Suppressor macrophage (primary cell): ENCODE measurements at regions not wholly inside any gene's neighbourhood (a gene's known extent, or its start where the extent isn't known, plus 50 kb on each side); places are given as distances from the start of the nearest gene placed in this dataset.

Experiments used
- DNase-seq, 4 experiments: peaks; one replicate each; pipeline ENCODE4 v3.0.0-alpha.2; 2020 to 2022

- no peak for DNase-seq
These were observed 72.8 kb upstream of the MC4R start for GRCh38 chr18:60445341-60445740.

DNA sequence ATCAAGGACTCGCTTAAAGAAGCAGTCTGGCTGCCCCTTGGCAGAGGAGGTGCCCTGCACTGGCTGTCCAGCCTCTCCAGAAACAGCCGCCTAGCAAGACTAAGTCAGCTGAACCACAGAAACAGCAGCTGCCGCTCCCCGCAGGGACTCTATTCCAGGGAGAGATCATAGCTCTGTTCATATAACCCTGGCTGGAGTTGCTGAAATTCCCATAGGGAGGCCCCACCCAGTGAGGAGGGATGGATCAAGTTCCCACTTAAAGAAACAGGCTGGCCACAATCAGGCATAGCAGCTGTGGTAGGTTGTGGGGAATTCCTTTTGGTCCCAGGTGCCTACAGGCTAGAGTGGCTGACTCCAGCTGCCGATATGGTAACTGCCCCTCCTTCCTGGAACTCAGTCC is 74.2 kb upstream of the MC4R start:
- no peak for DNase-seq

- no peak for DNase-seq
These were observed 76.1 kb upstream of the MC4R start for GRCh38 chr18:60448487-60449267.

DNA sequence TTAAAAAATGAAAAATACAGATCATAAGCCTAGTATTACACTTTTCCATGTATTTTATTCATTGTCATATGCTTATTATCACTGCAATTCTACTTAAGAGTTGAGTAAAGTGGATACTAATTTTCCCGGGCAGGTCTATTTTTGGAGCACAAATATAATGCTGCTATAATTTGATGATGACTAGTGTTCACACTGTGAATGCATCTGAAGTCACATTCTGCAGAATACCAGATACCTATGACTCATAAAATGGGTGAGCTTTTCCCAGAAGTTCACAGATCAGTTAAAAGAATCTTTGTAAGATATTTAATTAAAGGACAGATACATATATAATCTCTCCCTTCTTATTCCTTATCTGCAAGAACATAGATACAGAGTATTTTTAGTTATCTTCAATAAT is 79.8 kb upstream of the MC4R start:
- no peak for DNase-seq

GRCh38 chr18:60466677-60467076 is 94.1 kb upstream of the MC4R start:
- DNase-seq, result no peak

- no peak for DNase-seq
These were observed 97.0 kb upstream of the MC4R start for GRCh38 chr18:60469387-60470100.

- no peak for DNase-seq
These were observed 99.1 kb upstream of the MC4R start for GRCh38 chr18:60471652-60472051.

DNA sequence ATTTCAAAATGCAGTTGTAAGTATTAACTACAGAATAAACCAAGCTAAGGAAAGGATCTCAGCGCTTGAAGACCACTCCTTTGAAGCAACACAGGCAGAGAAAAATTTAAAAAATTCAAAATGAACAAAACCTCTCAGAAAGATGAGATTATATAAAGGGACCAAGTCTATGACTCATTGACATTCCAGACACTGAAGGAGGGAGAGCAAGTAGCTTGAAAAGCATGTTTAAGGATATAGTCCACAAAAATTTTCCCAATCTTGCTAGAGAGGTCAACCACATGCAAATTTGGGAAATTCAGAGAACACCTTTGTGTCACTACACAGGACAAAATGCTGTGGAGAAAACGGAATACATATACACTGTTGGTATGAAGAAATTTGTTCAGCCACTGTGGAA is 112.6 kb upstream of the MC4R start:
- DNase-seq, result no peak

GRCh38 chr18:60493066-60493465 is 120.5 kb upstream of the MC4R start:
- DNase-seq, result no peak

DNA sequence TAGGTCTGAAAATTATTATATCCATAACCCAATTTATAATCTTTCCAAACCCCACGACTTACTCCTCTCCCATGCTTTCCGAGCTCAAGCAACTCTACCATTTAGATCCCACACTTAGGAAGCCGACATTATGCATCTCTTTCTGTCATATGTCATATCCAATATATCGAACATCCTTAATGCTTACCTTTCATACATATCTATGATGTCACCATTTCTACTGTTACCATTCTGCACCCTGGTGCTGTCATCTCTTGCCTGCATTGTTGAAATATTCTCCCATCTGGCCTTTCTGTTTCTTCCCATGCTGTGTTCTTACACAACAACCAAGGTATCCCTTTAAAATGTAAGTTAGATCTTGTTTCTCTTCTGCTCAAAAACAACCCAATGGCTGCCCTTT is 127.1 kb upstream of the MC4R start:
- no peak for DNase-seq

GRCh38 chr18:60500960-60501359 is 128.4 kb upstream of the MC4R start:
- DNase-seq, result no peak

DNA sequence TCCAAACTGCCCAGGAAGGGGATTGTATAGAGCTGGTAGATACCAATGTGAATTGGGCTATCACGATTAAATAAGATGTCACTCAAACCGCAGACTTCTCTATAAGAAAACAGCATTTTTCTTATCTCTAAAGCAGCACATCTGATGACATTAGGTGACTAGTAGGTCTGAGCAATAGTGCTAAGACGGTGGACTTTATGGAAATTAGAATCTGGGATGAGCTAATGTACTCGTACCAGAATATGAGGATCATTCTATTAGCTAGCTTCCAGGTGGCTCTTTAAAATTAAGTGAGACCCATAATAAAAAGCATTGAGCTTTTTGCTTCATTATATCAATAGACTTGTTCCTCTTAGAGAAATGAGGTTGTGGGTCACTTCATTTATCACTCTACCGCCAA is 130.0 kb upstream of the MC4R start:
- no peak for DNase-seq

- no peak for DNase-seq
These were observed 130.6 kb upstream of the MC4R start for GRCh38 chr18:60503199-60503598.

GRCh38 chr18:60506190-60506589 is 133.6 kb upstream of the MC4R start:
- no peak for DNase-seq

DNA sequence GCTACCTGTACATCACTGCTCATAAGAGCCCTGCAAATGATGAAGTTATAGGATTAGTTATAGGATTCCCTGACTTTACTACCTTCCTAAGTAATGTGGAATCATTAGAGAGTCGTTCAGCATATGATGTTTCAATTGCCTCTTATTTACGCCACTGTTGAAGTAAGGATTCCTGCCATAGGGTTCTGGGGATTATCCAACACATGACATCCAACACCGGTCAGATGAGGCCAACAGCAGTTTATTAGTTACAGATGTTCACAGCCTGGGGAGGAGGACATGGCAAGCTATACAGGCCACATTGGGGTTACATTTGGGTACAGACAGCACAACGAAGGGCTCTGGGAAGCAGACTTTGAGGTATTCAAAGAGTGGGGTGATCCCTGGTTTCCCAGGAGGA is 134.1 kb upstream of the MC4R start:
- no peak for DNase-seq

DNA sequence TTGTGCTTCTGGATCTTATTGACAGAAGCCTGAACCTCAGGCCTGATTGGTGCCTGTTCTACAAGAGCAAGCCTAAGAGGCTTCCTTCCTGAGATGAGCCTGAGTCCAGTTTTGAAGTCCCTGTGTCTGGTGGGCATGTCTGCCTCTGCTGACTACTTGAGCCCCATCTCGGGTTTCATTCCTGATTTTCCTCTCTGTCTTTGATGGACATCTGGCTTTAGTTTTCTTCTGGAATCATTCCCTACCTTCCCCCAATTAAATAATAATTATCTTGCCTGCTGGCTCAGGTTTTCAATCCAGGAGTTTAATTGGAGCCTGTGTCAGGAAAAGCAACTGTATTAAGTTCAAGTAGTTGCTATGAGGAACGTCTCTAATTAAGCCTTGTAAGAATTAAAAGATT is 135.5 kb upstream of the MC4R start:
- DNase-seq, result no peak

DNA sequence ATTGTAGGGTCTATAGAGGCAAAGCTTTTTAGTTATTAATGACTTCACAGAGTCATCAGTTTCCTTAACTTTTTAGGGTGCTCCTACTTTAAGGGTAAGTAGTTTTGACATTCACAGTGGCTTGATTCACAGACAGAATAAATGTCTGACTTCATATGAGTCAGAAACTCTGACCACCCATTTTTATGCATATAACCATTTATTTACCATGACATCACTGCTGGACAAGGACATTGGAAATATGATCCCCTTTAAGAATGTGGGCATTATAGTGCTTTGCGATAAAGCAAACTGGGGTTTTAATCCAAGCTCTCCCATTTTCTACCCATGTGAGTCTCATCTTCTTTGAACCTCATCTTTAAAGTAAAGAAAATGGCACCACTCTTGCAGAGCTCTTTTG is 162.0 kb upstream of the MC4R start:
- DNase-seq, result no peak

DNA sequence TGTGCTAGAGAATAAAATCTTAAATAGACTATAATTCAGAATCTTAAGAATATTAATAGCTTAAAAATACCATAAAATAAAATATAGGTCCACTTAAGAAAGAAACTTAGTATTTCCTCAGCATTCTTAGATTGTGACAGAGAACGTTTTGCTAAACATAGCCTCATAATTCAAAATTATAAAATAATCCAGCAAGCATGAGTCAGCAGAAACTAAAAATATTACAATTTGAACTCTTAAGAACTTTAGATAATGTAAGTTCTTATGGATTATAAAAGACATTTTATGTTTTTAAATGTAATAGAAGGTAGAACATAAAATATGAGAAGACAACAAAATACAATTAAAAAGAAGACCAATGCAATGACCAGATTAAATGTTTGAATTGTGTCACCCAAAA is 164.5 kb upstream of the MC4R start:
- no peak for DNase-seq

DNA sequence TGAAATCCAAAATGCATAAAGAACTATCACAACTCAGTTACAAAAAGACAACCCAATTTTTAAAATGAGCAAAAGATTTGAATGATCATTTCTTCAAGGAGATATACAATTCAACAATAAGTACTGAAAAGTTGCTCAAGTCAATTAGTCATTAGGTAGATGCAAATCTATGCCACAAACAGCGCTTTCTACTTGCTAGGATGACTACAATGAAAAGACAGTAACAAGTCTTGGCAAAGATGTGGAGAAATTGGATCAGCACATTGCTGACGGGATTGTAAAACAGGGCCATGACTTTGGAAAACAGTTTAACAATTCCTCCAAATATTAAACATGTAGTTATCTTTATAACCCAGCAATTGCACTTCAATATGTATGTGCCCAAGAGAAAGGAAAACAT is 166.3 kb upstream of the MC4R start:
- no peak for DNase-seq

DNA sequence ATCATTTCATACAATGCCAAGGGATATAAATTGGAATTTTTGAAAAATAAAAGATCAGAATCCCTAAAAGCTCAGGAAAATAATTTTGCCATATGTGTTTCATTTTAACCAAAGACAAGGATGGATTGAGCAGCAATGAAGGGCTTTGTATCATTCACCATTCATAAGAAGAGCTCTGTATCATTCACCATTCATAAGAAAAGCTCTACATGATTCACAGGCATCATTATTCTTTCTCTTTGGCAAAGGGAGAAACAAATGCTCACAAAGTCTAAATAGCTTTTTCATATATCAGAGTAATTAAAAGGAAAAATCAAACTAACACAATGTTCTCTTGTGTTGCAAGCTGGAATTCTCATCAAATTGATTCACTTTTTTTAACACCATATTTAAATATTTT is 169.1 kb upstream of the MC4R start:
- DNase-seq, result no peak

- no peak for DNase-seq
These were observed 171.1 kb upstream of the MC4R start for GRCh38 chr18:60543646-60544045.

- peak; percentile 64 to 91 (median 74) for DNase-seq
These were observed 176.9 kb upstream of the MC4R start for GRCh38 chr18:60549338-60549960.

DNA sequence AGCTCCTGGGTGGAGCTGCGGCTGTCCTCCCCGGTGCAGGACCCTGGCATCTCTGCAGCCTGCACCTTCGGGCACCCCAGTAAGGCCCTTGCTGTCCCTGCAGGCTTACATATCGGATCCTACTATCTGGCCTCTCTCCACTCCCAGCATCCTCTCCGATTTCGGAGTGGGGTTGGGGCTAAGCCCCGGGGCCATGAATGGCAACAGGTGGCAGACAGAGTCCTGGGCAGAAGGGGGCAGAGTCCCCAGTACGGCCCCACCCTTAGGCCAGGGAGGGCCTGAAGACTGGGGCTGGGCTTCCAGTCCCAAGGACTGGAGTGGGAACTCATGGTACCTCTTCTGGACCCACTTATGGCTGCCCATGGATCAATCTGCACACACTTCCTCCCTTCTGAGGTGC is 180.4 kb upstream of the MC4R start:
- no peak for DNase-seq

DNA sequence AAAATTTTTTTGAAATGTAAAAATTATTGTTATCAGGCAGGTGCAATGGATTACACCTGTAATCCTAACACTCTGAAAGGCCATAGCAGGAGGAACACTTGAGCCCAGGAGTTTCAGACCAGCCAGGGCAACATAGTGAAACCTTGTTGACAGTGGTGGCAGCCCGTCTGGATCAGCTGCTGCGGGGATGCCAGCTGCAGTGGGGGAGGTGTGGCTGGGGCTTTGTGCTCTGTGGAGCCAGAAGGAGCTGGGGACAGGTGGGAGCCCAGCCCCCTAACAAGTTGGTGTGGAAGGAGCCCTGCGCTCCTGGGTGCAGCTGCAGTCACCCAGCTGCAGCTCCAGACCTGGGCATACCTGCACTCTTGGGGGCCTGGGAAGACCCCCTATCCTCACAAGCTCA is 182.4 kb upstream of the MC4R start:
- DNase-seq, result no peak
